HG02759 (cell line): ENCODE measurements at regions not wholly inside any gene's neighbourhood (a gene's known extent, or its start where the extent isn't known, plus 50 kb on each side); places are given as distances from the start of the nearest gene placed in this dataset.
A peak's percentile ranks its signal among the peaks of the same experiment; 100 is the strongest.

Experiments
- ATAC-seq: cut with Tn5 transposase; IDR thresholded peaks from one replicate; pipeline ENCODE4 v1.9.1; 2021; ENCODE audit warnings: mild to moderate bottlenecking, moderate library complexity; ENCODE audit not compliant: unreplicated experiment

GRCh38 chr4:166259081-166259480, 386.0 kb downstream of the TLL1 start:
- ATAC-seq = no peak

- ATAC-seq = no peak
Observed at GRCh38 chr4:166274136-166274761, 401.2 kb downstream of the TLL1 start.

- ATAC-seq = no peak
Observed at GRCh38 chr4:166274775-166275174, 401.7 kb downstream of the TLL1 start.

- no peak for ATAC-seq
Observed at GRCh38 chr4:166277401-166277800, 404.4 kb downstream of the TLL1 start.

GRCh38 chr4:166277853-166278252, 404.8 kb downstream of the TLL1 start:
- ATAC-seq = no peak

- no peak for ATAC-seq
Observed at GRCh38 chr4:166279261-166279660, 406.2 kb downstream of the TLL1 start.

- ATAC-seq = no peak
Observed at GRCh38 chr4:166280642-166281041, 407.6 kb downstream of the TLL1 start.

GRCh38 chr4:166282081-166282770, 409.2 kb downstream of the TLL1 start:
- no peak for ATAC-seq

GRCh38 chr4:166284221-166284620, 411.2 kb downstream of the TLL1 start:
- ATAC-seq = no peak

- no peak for ATAC-seq
Observed at GRCh38 chr4:166290426-166290825, 417.4 kb downstream of the TLL1 start.

- no peak for ATAC-seq
Observed at GRCh38 chr4:166293556-166293955, 420.5 kb downstream of the TLL1 start.

- ATAC-seq = no peak
Observed at GRCh38 chr4:166301266-166301665, 428.2 kb downstream of the TLL1 start.

- no peak for ATAC-seq
Observed at GRCh38 chr4:166308647-166309046, 435.6 kb downstream of the TLL1 start.

- no peak for ATAC-seq
Observed at GRCh38 chr4:166309286-166309685, 436.2 kb downstream of the TLL1 start.

GRCh38 chr4:166311169-166311568, 438.1 kb downstream of the TLL1 start:
- ATAC-seq = no peak

- no peak for ATAC-seq
Observed at GRCh38 chr4:166312166-166312565, 439.1 kb downstream of the TLL1 start.

GRCh38 chr4:166314902-166315301, 441.9 kb downstream of the TLL1 start:
- ATAC-seq = no peak

- ATAC-seq = no peak
Observed at GRCh38 chr4:166315721-166316467, 442.9 kb downstream of the TLL1 start.

- no peak for ATAC-seq
Observed at GRCh38 chr4:166318810-166319525, 445.9 kb downstream of the TLL1 start.

GRCh38 chr4:166323250-166323649, 450.2 kb downstream of the TLL1 start:
- ATAC-seq = no peak

- peak; percentile 70 for ATAC-seq
Observed at GRCh38 chr4:166324321-166324720, 451.3 kb downstream of the TLL1 start.
